ENCODE measurements at regions not wholly inside any gene's neighbourhood (a gene's known extent, or its start where the extent isn't known, plus 50 kb on each side); places are given as distances from the start of the nearest gene placed in this dataset.
A peak's percentile ranks its signal among the peaks of the same experiment; 100 is the strongest.

GRCh38 chr17:77873500-77874302 is 84.8 kb upstream of the TNRC6C start:
- H3K4me3 Mint-ChIP-seq, result no peak overlapping the region
- ChIA-PET CTCF (no interaction called here), POLR2A (interaction anchor here (1.7 kb wide), 1 partner anchor 9 kb away, joined by 5 read pairs; no protein-coding TSS in a partner anchor)
- H3K9me3 Mint-ChIP-seq, result peaks cover 8% of the 10 kb centered on the region
- H3K4me1 Mint-ChIP-seq, result peaks cover 60% of the 10 kb centered on the region
- H3K27me3 Mint-ChIP-seq, result peaks cover 9% of the 10 kb centered on the region
- H3K27ac Mint-ChIP-seq, result no peak overlapping the region
- H3K36me3 Mint-ChIP-seq (ENCODE audit: low read depth), result peaks cover 7% of the 10 kb centered on the region
- no peak for TF ChIP-seq CTCF (IDR thresholded peaks at IDR 0.05)
- intact Hi-C loops (cut with micrococcal nuclease), result no loop called here
- no peak for DNase-seq
- no peak for ATAC-seq (ENCODE audit: low read depth)

- peaks cover 57% of the 10 kb centered on the region for H3K4me1 Mint-ChIP-seq
- no peak for TF ChIP-seq CTCF (IDR thresholded peaks at IDR 0.05)
- peaks cover 7% of the 10 kb centered on the region for H3K36me3 Mint-ChIP-seq (ENCODE audit: low read depth)
- ChIA-PET CTCF (interaction anchor here (0.7 kb wide), 1 partner anchor 84 kb away, joined by 3 read pairs; the partner anchor contains the start of gene TNRC6C), POLR2A (interaction anchor here (1.1 to 1.7 kb wide), 2 partner anchors 9 to 12 kb away, joined by 3 to 5 read pairs; no protein-coding TSS in a partner anchor)
- intact Hi-C loops (cut with micrococcal nuclease), result no loop called here
- DNase-seq (no peak), ATAC-seq (ENCODE audit: low read depth) (no peak)
- H3K27me3 Mint-ChIP-seq, result peaks cover 9% of the 10 kb centered on the region
- peak overlapping the region; percentile 12 for H3K27ac Mint-ChIP-seq
- no peak overlapping the region for H3K4me3 Mint-ChIP-seq
- peaks cover 8% of the 10 kb centered on the region for H3K9me3 Mint-ChIP-seq
Measured at GRCh38 chr17:77874303-77875050, 84.0 kb upstream of the TNRC6C start.

- peaks cover 9% of the 10 kb centered on the region for H3K27me3 Mint-ChIP-seq
- peak overlapping the region; percentile 73 for H3K27ac Mint-ChIP-seq
- no peak for TF ChIP-seq CTCF (IDR thresholded peaks at IDR 0.05)
- peaks cover 8% of the 10 kb centered on the region for H3K9me3 Mint-ChIP-seq
- ChIA-PET CTCF (interaction anchor here (0.7 kb wide), 1 partner anchor 83 kb away, joined by 3 read pairs; the partner anchor contains the start of gene TNRC6C), POLR2A (interaction anchor here (0.7 to 1.7 kb wide), 4 partner anchors 8 to 83 kb away, joined by 3 to 5 read pairs (median 4); partner anchors contain the start of gene TNRC6C)
- H3K4me3 Mint-ChIP-seq, result peak overlapping the region; percentile 38
- no peak for DNase-seq
- intact Hi-C loops (cut with micrococcal nuclease), result no loop called here
- no peak for ATAC-seq (ENCODE audit: low read depth)
- H3K4me1 Mint-ChIP-seq, result peaks cover 56% of the 10 kb centered on the region
- peaks cover 7% of the 10 kb centered on the region for H3K36me3 Mint-ChIP-seq (ENCODE audit: low read depth)
Measured at GRCh38 chr17:77875051-77875780, 83.3 kb upstream of the TNRC6C start.

- H3K27ac Mint-ChIP-seq, result peak overlapping the region; percentile 73
- ATAC-seq (ENCODE audit: low read depth) (peak; percentile 96), DNase-seq (no peak)
- intact Hi-C loops (cut with micrococcal nuclease), result no loop called here
- POLR2A ChIA-PET, result interaction anchor here (0.6 to 1.6 kb wide), 6 partner anchors 11 to 467 kb away, joined by 3 to 6 read pairs (median 4); partner anchors contain the start of gene TNRC6C
- peak overlapping the region; percentile 52 for H3K4me3 Mint-ChIP-seq
- H3K36me3 Mint-ChIP-seq (ENCODE audit: low read depth), result peaks cover 7% of the 10 kb centered on the region
- H3K4me1 Mint-ChIP-seq, result peaks cover 61% of the 10 kb centered on the region
- no peak for TF ChIP-seq CTCF (IDR thresholded peaks at IDR 0.05)
- peaks cover 9% of the 10 kb centered on the region for H3K27me3 Mint-ChIP-seq
- CTCF ChIA-PET, result no interaction called here
- peaks cover 8% of the 10 kb centered on the region for H3K9me3 Mint-ChIP-seq
Measured at GRCh38 chr17:77875881-77876509, 82.5 kb upstream of the TNRC6C start.

Data from activated B cell treated with CpG ODN at 0.5 μM for 24 hours (primary cell).